T47D (cell line): ENCODE measurements at regions not wholly inside any gene's neighbourhood (a gene's known extent, or its start where the extent isn't known, plus 50 kb on each side); places are given as distances from the start of the nearest gene placed in this dataset.
"Not testable (repeated sequence)": the region's sequence is repeated elsewhere in the genome, so short reads cannot be mapped to it uniquely, and the experiment has no call there.

ENCODE experiments used
- DNase-seq, 2 experiments: peaks; one replicate each; pipeline versions ENCODE4 v3.0.0 to v3.0.0-alpha.2; 2011 to 2012; ENCODE audit warnings: low read depth in 1 of 2, low spot score in 1 of 2
- JUND ChIP-seq: IDR thresholded peaks from 2 replicates; pipeline ENCODE4 v1.6.1; 2012; ENCODE audit warnings: low read depth
- in situ Hi-C: cut with HindIII; loops from 2 replicates; pipeline ENCODE4 v1.10.0; 2016; ENCODE audit warnings: low sequenced_read_pairs, low pct_unique_long_range_greater_than_20kb

DNA sequence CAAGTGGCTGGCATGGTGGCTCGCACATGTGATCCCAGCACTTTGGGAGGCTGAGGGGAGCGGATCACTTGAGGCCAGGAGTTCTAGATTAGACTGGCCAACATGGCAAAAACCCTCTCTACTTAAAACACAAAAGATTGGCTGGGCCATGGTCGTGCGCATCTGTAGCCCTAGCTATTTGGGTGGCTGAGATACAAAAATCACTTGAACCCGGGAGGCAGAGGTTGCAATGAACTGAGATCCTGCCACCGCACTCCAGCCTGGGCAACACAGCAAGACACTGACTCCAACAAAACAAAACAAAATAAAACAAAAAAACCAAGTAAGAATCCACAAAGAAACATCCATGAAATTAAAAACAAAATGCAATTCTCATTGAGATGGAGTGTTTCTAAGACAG is 630.6 kb downstream of the UQCRFS1 start:
- no peak for DNase-seq
- no peak for TF ChIP-seq JUND
- in situ Hi-C loops, result no loop called here

DNA sequence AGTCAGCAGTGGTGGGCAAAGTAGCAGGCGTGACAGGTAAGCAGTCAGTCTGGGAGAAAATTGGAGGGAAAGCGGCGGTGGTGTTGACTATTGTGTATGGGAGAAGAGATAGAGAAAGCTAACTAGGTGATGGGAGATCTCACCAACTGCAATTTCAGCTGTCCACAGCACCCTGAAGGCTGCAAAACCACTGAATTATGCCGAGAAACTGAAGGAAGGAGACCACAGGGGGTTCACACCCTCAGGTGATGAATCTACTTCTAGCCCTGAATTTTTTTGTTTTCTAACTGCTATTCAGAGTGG is 631.5 kb downstream of the UQCRFS1 start:
- in situ Hi-C loops, result no loop called here
- no peak for TF ChIP-seq JUND
- no peak for DNase-seq

DNA sequence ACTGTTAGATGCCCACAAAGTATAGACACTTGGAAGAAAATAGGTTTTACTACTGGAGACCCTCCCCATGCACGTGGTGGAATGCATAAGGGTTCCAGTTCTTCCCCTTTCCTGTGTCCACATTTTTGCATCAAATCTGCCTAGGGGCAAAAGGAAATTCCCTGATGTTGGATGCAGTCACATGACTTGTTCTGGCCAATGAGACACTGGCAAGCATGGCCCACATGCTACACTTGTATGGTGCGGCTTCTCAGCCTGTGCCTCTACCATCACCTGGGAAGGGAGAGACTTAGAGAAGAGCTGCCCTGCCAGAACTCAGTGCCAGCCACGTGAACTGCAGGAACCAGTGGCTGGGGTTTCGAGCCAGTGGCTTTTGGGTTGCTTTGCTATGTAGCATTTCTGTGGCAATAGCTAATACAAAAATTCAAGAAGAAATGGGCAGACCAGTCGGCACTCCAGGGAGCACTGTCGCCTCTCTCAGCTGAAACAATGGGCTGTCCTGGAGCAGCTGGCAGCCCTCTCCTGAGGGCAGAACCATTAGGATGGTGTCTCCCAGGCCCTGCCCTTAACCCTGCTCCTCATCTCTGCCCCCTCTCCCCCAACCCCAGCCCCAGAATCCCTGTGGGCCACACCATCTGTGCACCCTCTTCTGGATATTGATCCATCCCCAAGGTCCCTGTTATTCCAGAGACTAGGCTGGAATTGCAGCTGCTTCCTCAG is 634.0 kb downstream of the UQCRFS1 start:
- DNase-seq, result peak in 1 of 2 experiments; percentile 7
- in situ Hi-C loops, result no loop called here
- no peak for TF ChIP-seq JUND

DNA sequence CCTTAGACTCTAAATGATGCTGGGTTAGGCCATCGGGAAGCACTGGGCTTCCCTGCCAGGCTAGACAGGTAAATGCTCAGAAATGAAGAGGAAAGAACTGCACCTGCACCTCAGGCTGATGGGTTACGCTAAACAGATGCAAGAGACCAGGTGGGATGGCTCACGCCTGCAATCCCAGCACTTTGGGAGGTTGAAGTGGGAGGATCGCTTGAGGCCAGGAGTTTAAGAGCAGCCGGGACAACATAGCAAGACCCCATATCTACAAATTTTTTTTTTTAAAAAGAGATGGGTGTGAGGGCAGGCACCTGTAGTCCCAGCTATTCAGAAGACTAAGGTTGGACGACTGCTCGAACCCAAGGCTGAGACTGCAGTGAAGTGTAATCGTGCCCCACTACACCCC is 634.7 kb downstream of the UQCRFS1 start:
- in situ Hi-C loops, result no loop called here
- DNase-seq, result no peak
- TF ChIP-seq JUND, result no peak

DNA sequence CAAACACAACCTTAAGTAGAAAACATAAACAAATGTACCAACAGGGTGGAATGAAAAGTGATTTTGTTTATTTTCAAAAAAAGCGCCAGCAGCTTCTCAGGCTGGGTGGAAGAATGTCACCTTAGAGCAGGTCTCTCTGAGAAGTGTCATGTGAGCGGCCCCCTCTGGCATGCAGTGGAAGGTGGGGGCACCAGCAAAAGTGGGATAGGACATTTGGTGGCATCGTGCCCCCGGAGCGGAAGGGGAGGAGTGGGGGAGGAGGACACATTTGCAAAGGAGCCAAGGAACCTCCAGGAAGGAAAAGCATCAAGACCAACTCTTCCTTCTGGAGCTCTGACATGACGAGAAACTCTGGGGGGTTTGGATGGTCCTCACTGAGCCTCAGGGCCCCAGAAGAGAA is 635.3 kb downstream of the UQCRFS1 start:
- in situ Hi-C loops, result no loop called here
- DNase-seq, result no peak
- no peak for TF ChIP-seq JUND

DNA sequence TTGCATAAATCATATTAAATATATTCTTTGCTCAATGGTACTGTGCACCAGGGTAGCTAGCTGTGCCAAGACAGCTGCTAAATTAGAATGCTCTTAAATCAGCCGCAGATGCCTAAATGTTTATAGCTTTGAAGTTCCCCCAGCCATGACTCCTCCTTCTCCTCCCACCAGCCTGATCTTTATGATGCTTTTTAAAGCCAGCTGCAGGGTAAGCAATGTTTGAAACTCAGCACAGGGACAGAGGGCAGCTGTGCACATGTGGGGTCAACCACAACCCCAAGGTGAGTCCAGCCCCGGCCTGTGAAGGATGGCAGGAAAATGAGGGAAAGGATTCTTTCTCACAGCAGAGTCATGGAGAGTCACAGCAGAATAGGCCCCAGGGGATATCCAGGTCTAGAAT is 635.7 kb downstream of the UQCRFS1 start:
- DNase-seq, result no peak
- TF ChIP-seq JUND, result no peak
- in situ Hi-C loops, result no loop called here

DNA sequence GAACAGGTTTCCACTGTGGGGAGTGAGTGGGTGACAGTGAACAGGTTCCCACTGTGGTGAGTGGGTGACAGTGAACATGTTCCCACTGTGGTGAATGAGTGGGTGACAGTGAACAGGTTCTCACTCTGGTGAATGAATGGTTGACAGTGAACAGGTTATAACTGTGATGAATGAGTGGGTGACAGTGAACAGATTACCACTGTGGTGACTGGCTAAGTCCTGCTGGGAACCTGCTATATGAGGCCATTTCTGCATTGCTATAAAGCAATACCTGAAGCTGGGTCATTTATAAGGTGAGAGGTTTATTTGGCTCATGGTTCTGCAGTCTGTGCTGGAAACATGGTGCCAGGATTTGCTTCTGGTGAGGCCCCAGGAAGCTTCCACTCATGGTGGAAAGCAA is 637.1 kb downstream of the UQCRFS1 start:
- DNase-seq, result no peak
- in situ Hi-C loops, result no loop called here
- no peak for TF ChIP-seq JUND

DNA sequence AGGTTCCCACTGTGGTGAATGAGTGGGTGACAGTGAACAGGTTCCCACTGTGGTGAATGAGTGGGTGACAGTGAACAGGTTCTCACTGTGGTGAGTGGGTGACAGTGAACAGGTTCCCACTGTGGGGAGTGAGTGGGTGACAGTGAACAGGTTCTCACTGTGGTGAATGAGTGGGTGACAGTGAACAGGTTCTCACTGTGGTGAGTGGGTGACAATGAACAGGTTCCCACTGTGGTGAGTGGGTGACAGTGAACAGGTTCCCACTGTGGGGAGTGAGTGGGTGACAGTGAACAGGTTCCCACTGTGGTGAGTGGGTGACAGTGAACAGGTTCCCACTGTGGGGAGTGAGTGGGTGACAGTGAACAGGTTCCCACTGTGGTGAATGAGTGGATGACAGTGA is 637.6 kb downstream of the UQCRFS1 start:
- in situ Hi-C loops, DNase-seq: not testable (repeated sequence)

DNA sequence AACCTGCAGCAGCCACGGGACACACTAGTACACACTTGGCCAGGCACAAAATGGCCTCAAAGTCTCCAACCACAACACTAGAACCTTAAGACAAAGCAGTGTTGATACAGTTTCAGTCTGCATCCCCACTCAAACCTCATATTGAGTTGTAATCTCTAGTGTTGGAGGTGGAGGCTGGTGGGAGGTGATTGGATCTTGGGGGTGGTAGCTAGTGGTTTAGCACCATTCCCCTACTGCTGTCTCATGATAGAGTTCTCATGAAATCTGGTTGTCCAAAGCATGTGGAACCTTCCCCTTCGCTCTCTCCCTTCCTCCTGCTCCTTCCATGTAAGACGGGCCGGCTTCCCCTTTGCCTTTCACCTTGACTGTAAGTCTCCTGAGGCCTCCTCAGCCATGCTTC is 638.7 kb downstream of the UQCRFS1 start:
- in situ Hi-C loops, result no loop called here
- DNase-seq, result no peak
- TF ChIP-seq JUND, result no peak

DNA sequence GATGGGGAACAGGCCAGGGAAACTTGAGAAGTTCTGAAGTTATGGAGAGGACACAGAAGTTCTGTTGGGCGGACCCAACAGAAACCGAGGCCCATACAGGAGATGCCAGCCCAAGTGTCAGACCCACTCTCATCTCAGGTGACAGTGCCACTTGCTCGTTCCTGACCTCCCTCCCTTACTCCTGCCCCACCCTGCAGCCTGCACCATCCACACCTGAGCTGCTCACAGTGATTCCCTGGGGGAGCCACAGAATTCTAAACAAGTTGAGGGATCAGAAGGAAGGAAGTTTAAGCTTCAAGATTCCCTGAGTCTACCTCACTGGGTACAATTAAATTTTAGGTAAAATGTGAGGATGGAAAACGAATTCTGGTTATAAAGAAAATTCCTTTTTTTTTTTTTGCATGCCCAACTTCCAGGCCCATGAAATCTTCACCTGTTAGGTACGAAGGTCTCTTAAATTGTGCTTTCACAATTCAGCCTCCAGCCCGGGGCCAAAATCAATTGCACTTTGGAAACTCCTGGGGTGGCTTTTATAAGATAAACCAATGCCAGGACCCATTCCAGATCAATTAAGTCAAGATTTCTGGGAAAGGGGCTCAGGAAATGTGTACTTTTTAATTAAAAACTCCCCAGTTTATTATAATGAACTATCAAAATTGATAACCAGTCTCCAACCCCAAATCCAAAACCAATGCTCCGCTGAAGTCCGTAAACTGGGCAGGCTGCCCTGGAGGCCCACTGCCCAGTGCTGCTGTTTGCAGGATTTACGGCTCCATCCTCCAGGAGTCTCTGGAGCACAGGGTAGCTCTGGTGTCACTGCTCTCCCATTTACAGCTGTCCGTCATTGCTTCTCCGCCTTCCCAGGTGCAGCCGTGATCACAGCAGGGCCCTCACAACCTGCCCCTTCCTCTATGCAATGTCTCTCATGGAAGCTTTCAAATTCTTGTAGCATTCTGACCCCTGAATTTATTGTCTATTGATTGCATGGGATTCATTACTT is 643.5 kb downstream of the UQCRFS1 start:
- in situ Hi-C loops, result no loop called here
- TF ChIP-seq JUND, result no peak
- no peak for DNase-seq

DNA sequence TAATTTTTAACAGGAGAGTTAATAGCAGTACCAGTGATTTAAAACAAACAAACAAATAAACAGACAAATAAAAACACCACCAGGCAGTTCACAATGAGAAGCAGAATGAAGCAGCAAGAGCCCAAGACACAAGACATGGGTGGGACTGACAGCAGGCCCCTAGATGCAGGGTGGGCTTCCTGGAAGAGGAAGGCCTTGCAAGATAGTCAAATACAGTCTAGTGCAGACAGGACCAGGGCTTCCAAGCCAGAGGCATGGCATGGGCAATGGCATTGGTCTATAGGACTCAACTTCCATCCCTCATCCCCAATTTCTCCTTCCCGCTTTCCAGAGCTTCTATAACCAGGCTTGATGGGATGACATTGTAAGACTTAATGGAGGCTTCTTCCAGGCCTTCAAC is 645.1 kb downstream of the UQCRFS1 start:
- in situ Hi-C loops, result no loop called here
- TF ChIP-seq JUND, result no peak
- DNase-seq, result no peak

DNA sequence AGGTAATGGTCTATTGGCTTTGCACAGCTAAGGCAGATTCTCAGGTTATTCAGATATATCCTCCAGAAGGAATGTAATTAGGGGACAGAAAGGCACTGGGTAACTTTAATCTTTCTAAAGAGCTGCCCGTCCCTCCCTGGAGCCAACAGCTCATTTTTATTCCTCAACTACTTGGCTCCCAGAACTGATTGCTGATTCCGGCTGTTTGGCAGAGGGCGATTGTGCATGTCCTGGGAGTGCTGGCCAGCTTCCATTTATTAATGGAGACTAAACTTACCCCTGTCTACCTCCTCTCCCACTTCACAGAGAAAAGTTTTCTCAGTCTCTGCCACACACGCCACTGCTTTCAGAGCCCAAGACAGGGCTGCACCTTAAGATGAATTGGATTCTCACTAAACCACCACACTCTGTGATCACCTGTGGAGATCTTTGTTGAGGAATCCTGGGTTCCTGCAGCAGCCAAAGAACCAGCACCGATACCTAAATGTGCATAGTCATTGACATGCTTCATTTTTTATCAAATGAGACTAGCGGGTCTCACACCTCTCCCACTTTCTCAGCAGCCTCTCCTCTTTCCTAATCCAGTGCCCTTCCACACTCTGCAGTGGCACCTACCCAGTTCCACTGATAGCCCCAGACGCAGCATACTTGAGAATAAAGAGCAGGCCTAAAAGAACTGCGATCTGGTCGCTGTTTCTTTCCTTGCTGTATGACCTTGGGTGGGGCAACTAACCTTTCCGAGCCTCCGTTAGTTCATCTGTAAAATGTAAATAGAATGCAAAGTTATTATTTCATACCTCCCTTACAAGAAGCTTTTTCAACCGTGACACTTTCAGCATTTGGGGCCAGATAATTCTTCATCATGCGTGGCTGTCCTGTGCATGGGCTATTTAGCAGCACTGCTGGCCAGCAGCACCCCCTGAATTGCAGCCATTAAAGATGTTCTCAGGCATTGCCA is 648.7 kb downstream of the UQCRFS1 start:
- no peak for TF ChIP-seq JUND
- in situ Hi-C loops, result no loop called here
- DNase-seq, result no peak
